Hematopoietic multipotent progenitor cell treated with erythropoietin and hydrocortisone succinate and interleukin-3 and kit ligand, for 8 days (in vitro differentiated cells): ENCODE measurements at regions not wholly inside any gene's neighbourhood (a gene's known extent, or its start where the extent isn't known, plus 50 kb on each side); places are given as distances from the start of the nearest gene placed in this dataset.

Source experiments
- DNase-seq: peaks from one replicate; pipeline ENCODE4 v3.0.0-alpha.2; 2015

DNA sequence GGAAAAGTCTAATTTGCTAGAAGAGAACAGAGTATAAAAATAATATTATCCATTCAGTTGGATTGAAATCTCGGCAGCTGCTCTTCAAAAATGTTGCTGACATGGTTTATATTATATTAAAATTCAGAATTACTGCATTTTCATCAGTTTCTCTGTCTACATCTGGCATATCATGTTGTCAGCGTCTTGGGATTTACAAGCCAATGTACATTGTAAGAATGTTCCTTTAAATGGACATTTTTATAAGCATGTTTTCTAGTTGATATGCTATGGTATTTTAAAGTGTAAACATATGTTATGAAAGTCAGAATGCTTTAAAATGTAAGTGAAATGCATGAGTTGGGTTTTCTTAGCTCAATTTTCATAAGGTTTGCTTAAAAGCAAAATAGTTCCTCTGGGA, 528.1 kb upstream of the CDH8 start:
- DNase-seq = no peak

- no peak for DNase-seq
These were observed 525.9 kb upstream of the CDH8 start for GRCh38 chr16:62562121-62562520.

DNA sequence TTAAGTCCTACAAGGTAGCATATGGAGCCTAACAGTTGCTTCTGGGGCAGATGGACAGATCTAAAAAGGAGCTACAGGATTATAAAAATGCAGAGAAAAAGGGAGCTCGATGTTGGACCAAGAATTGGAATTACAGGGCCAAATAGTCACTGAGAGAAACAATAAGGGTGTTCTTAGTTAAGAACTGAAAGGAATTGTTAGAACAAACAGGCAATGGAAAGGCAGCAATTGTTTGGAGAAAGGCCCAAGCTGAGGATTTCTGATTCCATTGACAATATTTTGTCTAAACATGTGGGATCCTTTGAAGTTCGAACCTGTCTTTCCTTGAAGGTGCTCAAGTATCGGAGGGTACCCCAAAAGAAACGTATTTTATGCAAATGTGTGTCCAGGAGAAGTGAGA, 513.6 kb upstream of the CDH8 start:
- no peak for DNase-seq

DNA sequence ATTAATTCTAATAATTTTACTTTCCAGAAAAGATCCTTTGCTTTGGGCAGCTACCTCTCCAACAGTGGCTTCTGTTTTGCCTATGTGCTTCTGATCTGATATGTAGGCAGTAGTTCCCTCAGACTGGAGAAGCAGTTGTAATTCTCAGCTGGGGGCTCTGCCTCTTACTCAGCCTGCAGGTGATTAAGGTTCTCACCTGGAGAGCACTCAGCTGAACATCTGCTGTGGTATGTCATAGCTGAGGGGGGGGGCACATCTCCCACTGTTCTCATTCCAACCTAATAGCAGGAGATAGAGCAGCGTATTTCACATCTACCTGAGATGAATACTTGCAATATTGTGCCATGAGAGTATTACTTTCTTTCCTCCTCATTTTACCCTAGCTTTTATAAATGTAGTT, 511.9 kb upstream of the CDH8 start:
- no peak for DNase-seq

- DNase-seq = no peak
These were observed 510.5 kb upstream of the CDH8 start for GRCh38 chr16:62546701-62547100.

DNA sequence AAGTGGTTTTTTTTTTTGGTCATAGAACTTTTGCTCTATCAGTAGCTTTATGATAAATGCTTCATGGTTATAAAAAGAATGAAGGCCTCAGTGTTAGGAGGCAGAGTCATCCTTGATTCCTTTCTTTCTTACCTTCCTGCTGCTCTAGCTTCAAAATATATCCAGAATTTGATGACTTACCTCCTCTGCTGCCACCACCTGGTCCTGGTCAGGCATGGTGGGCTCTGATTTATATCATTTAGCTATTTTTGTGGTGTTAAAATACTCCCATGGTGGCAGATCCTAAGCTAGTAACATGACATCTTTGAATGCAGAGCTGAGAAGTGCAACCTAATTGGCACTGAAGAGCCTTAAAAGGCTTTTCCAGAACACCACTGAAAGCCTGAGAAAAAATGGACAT, 508.8 kb upstream of the CDH8 start:
- DNase-seq = no peak

- DNase-seq = no peak
These were observed 507.3 kb upstream of the CDH8 start for GRCh38 chr16:62543516-62543915.

DNA sequence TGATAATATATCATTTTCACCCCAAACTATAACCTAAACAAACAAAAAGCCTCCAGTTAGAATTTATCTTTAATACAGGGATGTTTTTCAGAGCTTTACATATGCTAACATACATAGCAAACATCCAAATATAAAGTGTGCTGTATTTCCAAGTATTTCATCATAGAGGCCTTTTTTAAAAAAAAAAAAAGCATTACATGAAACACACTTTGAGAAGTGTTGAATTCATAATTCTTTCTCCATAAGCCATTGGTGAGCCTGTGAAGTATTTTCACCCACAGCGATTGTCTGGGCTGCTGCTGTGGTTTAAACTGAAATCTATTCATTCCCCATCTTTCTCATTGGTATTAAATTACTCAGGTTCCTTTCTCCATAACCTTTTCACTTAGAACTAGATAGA, 503.4 kb upstream of the CDH8 start:
- DNase-seq = no peak

DNA sequence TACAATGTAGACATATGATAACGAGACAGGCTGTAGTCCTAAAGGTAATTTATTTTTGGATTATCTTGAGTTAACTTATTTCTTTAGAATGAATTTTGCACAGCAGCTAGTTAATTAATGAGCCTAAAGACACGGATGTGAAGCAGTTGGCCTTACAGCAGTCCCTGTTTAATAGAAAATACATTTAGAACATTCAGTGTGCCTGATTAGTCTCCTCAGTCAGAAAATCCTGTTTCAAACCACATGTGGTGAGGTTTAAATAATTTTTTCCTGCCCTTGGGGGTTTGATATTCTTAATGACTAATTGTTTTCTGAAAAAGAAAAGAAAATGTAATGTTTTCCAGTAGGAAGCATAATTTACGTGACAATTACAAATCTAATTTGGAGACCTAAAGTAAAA, 494.2 kb upstream of the CDH8 start:
- no peak for DNase-seq

GRCh38 chr16:62516001-62516400, 479.8 kb upstream of the CDH8 start:
- no peak for DNase-seq

- no peak for DNase-seq
These were observed 466.8 kb upstream of the CDH8 start for GRCh38 chr16:62503073-62503472.

- no peak for DNase-seq
These were observed 442.7 kb upstream of the CDH8 start for GRCh38 chr16:62478903-62479458.

DNA sequence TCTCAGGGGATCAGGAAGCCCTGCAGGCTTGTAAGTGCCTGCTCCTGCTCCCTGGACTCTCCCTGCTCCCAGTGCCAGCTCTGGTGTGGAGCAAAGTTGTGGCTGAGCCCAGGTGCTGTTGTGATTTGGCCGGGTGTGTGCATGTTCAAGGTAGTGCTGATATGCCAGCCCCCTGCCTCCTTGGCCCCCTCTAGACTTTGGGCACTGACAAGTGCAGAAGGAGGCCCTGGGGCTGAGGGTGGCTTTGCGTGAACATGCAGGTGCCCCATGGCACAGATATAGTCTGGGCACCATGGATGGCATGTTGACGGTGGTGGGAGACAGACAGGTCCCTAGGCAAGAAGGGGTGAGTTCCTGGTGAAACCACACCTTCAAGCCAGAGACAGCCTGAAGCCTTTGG, 441.6 kb upstream of the CDH8 start:
- DNase-seq = no peak

DNA sequence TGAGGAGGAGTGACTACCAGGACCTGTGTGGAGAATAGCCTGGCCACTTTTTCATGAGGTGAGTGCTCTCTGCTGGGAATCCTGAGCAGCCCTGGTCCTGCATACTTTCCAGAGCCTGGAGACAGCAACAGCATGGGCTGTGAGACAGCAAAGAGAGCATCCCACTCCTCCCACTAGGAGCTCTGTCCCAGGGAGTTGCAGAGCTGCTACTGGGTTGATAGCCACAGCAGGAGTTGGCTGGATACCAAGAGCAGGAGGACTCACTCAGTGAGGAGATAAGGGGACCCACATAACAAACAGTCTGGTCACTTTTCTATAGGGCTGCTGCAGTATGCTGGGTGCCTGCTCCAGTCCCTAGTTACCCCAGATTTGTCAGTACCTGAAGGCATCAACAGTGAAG, 439.3 kb upstream of the CDH8 start:
- DNase-seq = no peak

GRCh38 chr16:62462971-62463370, 426.7 kb upstream of the CDH8 start:
- DNase-seq = no peak

DNA sequence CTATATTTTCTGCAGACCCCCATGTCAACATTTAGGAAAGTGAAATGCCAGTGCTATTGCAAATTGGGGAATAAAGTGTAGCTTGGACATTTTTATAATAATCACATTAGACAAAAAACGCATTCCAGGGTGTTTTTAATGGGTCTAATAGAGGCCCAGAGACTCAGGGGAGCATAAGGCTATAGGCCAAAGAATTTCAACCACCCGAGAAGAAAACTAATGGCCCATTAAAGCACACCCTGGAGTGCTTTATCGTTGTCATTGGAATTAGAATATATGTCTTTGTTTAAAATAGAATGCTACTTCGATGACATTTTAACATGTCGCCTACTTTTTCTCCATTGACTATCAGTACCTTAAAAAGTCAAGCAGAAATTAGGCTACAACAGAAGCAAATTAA, 414.1 kb upstream of the CDH8 start:
- no peak for DNase-seq

DNA sequence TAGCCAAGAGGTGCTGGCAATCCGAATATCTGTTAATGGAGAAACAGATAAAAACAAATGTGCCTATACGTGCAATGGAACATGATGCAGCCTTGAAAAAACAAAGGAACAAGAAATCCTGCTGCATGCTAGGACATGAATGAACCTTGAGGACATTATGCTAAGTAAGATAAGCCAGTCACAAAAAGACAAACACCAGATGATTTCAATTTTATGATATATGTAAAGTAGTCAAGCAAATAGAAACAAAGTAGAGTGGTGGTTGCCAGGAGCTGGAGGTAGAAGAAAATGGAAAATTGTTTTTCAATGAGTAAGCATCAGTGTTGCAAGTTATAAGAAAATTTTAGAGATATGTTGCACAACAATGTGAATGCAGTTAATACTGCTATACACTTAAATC, 409.7 kb upstream of the CDH8 start:
- DNase-seq = no peak

- no peak for DNase-seq
These were observed 388.0 kb upstream of the CDH8 start for GRCh38 chr16:62424206-62424605.

DNA sequence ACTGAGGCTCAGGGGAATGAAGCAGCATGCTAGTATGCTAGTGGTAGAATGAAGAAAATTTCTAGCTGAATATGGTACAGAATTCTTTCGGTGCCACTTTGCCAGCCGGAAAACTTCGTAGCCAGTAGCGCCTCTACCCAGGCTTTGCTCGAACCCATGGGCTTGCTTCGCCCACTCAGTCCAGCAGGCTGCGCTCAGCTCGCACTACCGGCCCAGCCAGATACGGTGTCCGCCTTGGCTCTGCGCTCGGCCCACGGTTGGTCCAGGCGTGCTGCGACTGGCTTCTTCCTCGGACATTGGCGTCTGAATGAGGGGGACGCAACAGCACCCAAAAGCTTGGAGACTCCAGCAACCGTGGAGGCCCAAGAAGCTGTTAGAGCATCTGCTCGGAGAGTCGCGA, 372.5 kb upstream of the CDH8 start:
- DNase-seq = no peak

DNA sequence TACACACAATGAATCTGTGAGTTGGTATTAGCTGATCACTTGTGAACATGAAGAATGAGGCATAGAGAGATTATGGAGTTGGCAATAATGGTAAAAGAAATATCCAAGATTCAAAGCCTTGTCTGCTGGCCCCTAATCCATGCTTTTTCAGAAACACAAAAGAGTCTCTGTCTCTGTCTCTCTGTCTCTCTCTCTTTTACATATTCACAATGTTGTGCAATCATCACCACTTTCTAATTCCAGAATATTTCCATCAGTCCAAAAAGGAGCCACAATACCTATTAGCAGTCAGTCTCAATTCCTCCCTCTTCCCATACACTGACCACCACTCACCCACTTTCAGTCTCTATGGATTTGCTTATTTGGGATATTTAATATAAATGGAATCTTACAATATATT, 370.1 kb upstream of the CDH8 start:
- no peak for DNase-seq

DNA sequence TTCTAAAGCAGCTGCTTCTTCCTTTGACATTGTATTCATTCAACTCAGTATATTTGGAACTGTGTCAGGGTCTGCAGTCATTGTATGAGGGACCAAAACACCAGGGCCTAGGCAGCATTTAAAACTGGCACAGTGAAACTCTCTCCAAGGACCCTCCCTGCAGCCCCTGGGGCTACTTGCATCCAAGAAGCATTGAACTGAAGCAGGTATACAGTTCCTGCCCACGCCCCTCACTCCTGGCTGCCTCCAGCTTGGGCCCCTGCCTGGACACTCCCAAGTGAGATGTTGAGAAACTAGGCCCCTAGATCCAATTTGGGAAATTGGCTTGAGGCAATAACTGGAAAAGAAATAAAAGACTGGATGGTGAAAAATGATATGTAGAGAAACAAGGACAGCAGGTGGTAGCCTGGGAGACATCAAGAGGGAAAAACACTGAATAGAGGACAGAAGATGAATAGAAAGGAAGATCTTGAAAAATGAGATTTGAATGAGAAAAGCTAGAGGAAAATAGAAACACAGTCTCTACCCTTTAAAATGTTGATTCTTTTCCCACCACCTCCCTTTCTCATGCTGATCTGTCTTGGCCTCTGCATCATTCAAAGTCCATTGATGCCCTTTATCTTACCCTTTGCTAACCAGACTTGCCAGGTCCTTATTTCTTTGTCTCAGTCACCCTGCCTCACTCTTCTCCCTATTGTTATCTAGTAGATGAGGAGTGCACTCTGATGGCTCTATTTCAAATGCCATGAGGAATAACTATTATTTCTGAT, 368.8 kb upstream of the CDH8 start:
- no peak for DNase-seq

DNA sequence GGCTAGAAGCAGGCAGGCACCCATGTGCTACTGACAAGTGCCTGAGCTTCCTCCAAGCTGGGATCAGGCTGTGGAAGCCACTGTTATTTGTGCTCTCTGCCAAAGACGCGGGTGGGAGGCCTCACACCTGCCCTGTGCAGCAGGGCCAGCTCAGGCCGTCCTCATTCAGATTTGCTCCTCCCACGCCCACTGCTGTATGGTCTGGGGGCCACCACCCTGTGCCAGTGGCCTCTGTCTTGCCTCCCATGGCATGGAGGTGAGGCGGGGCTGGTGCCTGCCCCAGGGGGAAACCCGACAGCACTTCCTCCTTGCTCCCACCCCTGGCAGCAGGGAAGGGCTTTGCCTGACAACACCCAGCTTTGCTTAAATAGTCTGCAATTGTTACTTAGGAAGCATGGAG, 356.5 kb upstream of the CDH8 start:
- DNase-seq = no peak

- DNase-seq = no peak
These were observed 355.7 kb upstream of the CDH8 start for GRCh38 chr16:62391940-62392339.

GRCh38 chr16:62391134-62391533, 354.9 kb upstream of the CDH8 start:
- no peak for DNase-seq

DNA sequence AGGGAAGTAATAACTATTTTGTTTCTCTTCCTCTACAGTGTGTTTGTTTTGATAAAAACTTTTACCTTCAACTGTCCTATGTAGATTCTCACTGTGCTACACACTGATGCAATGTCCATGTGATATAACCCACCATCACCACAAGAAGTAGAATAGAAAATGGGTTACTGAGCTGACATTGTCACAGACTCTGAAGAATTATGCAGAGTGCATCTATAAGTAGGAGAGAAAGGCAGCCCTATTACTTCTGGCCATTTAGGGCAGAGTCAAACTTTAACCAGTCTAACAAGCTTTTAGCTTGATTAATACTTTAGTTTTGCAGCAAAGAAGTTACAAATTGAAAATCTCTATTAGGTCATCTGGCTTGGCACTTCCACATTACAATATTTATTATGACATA, 354.0 kb upstream of the CDH8 start:
- no peak for DNase-seq
